H1 (cell line): ENCODE measurements at regions not wholly inside any gene's neighbourhood (a gene's known extent, or its start where the extent isn't known, plus 50 kb on each side); places are given as distances from the start of the nearest gene placed in this dataset.

ENCODE experiments used
- CTCF ChIA-PET: fragments of 300-600 bp; sonication (Branson Sonifier 250); formaldehyde crosslinking; loops from one replicate; lab custom pipeline; 2021; ENCODE audit not compliant: partially characterized antibody; lab: Charles Lee
- POLR2A ChIA-PET: fragments of 300-600 bp; sonication (Branson Sonifier 250); formaldehyde crosslinking; loops from one replicate; lab custom pipeline; 2021; ENCODE audit warnings: inconsistent platforms; ENCODE audit not compliant: partially characterized antibody; lab: Charles Lee
- DNase-seq, 2 experiments: peaks; one replicate each; pipeline versions ENCODE4 v3.0.0 to v3.0.0-alpha.2; 2010 to 2022; ENCODE audit warnings: low spot score in 2 of 2, low read depth in 1 of 2, mixed read lengths in 1 of 2
- FAIRE-seq: peaks from 2 replicates; lab custom pipeline; 2011; peaks lifted over from hg19 to GRCh38; lab: Jason Lieb, UNC
- H2AFZ ChIP-seq: 2 replicates; pipeline ENCODE4 v1.8.1; 2012; ENCODE audit warnings: low read length, inconsistent platforms
- H2AK5ac ChIP-seq: 2 replicates; pipeline ENCODE4 v1.6.1; 2013; ENCODE audit warnings: low read depth, low read length
- H2BK120ac ChIP-seq: replicated peaks from 2 replicates; pipeline ENCODE3; 2013; ENCODE audit warnings: low read depth, low read length, inconsistent platforms
- H2BK12ac ChIP-seq: 2 replicates; pipeline ENCODE4 v1.6.1; 2013; ENCODE audit warnings: low read depth, low read length
- H2BK15ac ChIP-seq: 2 replicates; pipeline ENCODE4 v1.6.1; 2013; ENCODE audit warnings: low read length
- H2BK20ac ChIP-seq: 2 replicates; pipeline ENCODE4 v1.6.1; 2013; ENCODE audit warnings: low read length
- H2BK5ac ChIP-seq: 2 replicates; pipeline ENCODE4 v1.6.1; 2013; ENCODE audit warnings: low read depth, low read length
- H3K14ac ChIP-seq: 2 replicates; pipeline ENCODE4 v1.6.1; 2013; ENCODE audit warnings: inconsistent platforms; ENCODE audit not compliant: insufficient read length
- H3K18ac ChIP-seq: 2 replicates; pipeline ENCODE4 v1.6.1; 2013; ENCODE audit warnings: low read length; ENCODE audit errors: extremely low read depth
- H3K23ac ChIP-seq: 2 replicates; pipeline ENCODE4 v1.6.1; 2013; ENCODE audit warnings: inconsistent platforms; ENCODE audit not compliant: insufficient read length
- H3K23me2 ChIP-seq: 2 replicates; pipeline ENCODE4 v1.6.1; 2013; ENCODE audit warnings: low read depth, low read length
- H3K27ac ChIP-seq: 2 replicates; pipeline ENCODE4 v1.6.1; 2011; ENCODE audit warnings: low read depth, low read length, inconsistent platforms
- H3K27me3 ChIP-seq, 4 experiments: replicated peaks in 1 of 4; 1 replicate in 1 of 4; 2 replicates in 3 of 4; pipeline versions ENCODE4 v1.6.1 to v1.8.1; 2011 to 2013; ENCODE audit warnings: low read length in 3 of 4, mild to moderate bottlenecking in 3 of 4, inconsistent platforms in 2 of 4, mixed read lengths in 2 of 4, moderate library complexity in 1 of 4; ENCODE audit not compliant: control insufficient read depth in 3 of 4, insufficient read depth in 3 of 4; ENCODE audit errors: extremely low read depth in 1 of 4
- H3K36me3 ChIP-seq, 4 experiments: 2 replicates each; pipeline versions ENCODE4 v1.6.1 to v1.8.1; 2011 to 2013; ENCODE audit warnings: mild to moderate bottlenecking in 4 of 4, low read length in 3 of 4, moderate library complexity in 2 of 4, control low read depth in 1 of 4, inconsistent platforms in 1 of 4; ENCODE audit not compliant: insufficient read depth in 4 of 4, control insufficient read depth in 2 of 4
- H3K4ac ChIP-seq: replicated peaks from 2 replicates; pipeline ENCODE3; 2013; ENCODE audit warnings: low read length, low read depth, mixed read lengths, inconsistent platforms; ENCODE audit not compliant: insufficient read length
- H3K4me1 ChIP-seq, 4 experiments: replicated peaks in 1 of 4; 1 replicate in 1 of 4; 2 replicates in 3 of 4; pipeline versions ENCODE4 v1.6.1 to v1.8.1; 2011 to 2013; ENCODE audit warnings: low read length in 3 of 4, inconsistent platforms in 2 of 4, mixed read lengths in 1 of 4; ENCODE audit not compliant: insufficient read depth in 4 of 4, control insufficient read depth in 3 of 4
- H3K4me2 ChIP-seq, 2 experiments: 2 replicates each; pipeline versions ENCODE4 v1.6.1 to v1.8.1; 2011 to 2013; ENCODE audit warnings: low read depth in 2 of 2, low read length in 2 of 2, control low read depth in 1 of 2, inconsistent platforms in 1 of 2, mild to moderate bottlenecking in 1 of 2; ENCODE audit not compliant: insufficient read depth in 1 of 2
- H3K4me3 ChIP-seq, 4 experiments: fragments of 200-600, 300-600 bp in 1 of 4; sonication (generic), shearing (Covaris generic), sonication (Bioruptor Twin) in 1 of 4; 2 replicates each; pipeline versions ENCODE4 v1.5.1 to v1.8.1; 2011 to 2016; ENCODE audit warnings: low read length in 4 of 4, low read depth in 3 of 4, control low read depth in 2 of 4, inconsistent platforms in 2 of 4, mild to moderate bottlenecking in 2 of 4, mixed read lengths in 1 of 4, moderate library complexity in 1 of 4; ENCODE audit not compliant: insufficient read depth in 2 of 4; ENCODE audit errors: extremely low read depth in 1 of 4
- H3K56ac ChIP-seq: replicated peaks from 2 replicates; pipeline ENCODE3; 2013; ENCODE audit warnings: low read depth, mild to moderate bottlenecking, mixed read lengths, low read length, inconsistent platforms; ENCODE audit not compliant: insufficient read length
- H3K79me1 ChIP-seq: 2 replicates; pipeline ENCODE4 v1.6.1; 2013; ENCODE audit warnings: low read depth, low read length, control low read depth
- H3K79me2 ChIP-seq, 2 experiments: 2 replicates each; pipeline versions ENCODE4 v1.6.1 to v1.8.1; 2012 to 2013; ENCODE audit warnings: low read length in 2 of 2, mild to moderate bottlenecking in 2 of 2, inconsistent platforms in 1 of 2; ENCODE audit not compliant: insufficient read depth in 2 of 2, control insufficient read depth in 1 of 2
- H3K9ac ChIP-seq, 4 experiments: replicated peaks in 1 of 4; 1 replicate in 1 of 4; 2 replicates in 3 of 4; pipeline versions ENCODE4 v1.6.1 to v1.8.1; 2011 to 2013; ENCODE audit warnings: low read depth in 3 of 4, low read length in 3 of 4, control low read depth in 2 of 4, mild to moderate bottlenecking in 2 of 4, moderate library complexity in 2 of 4, inconsistent platforms in 1 of 4; ENCODE audit errors: extremely low read depth in 1 of 4
- H3K9me3 ChIP-seq, 2 experiments: 2 replicates each; pipeline versions ENCODE4 v1.6.1 to v1.8.1; 2012 to 2013; ENCODE audit warnings: mild to moderate bottlenecking in 2 of 2, moderate library complexity in 2 of 2, control low read depth in 1 of 2, inconsistent platforms in 1 of 2, low read depth in 1 of 2, low read length in 1 of 2, mixed read lengths in 1 of 2; ENCODE audit not compliant: insufficient read depth in 2 of 2
- H4K20me1 ChIP-seq, 2 experiments: replicated peaks in 1 of 2; 2 replicates each; pipeline versions ENCODE3 to v1.8.1; 2011 to 2013; ENCODE audit warnings: inconsistent platforms in 2 of 2, low read length in 2 of 2, mild to moderate bottlenecking in 1 of 2; ENCODE audit not compliant: insufficient read depth in 2 of 2, control insufficient read depth in 1 of 2
- H4K5ac ChIP-seq: 2 replicates; pipeline ENCODE4 v1.6.1; 2013; ENCODE audit warnings: low read length, low read depth, mixed read lengths, inconsistent platforms; ENCODE audit not compliant: insufficient read length
- H4K8ac ChIP-seq: 2 replicates; pipeline ENCODE4 v1.8.0; 2013; ENCODE audit warnings: mild to moderate bottlenecking, moderate library complexity, low read length, inconsistent platforms; ENCODE audit not compliant: insufficient read depth; ENCODE audit errors: extremely low read depth
- H4K91ac ChIP-seq: replicated peaks from 2 replicates; pipeline ENCODE3; 2013; ENCODE audit warnings: low read length, mixed read lengths, inconsistent platforms; ENCODE audit not compliant: insufficient read length
- ATF3 ChIP-seq: IDR thresholded peaks from 2 replicates; pipeline ENCODE4 v1.6.1; 2011; ENCODE audit warnings: low read depth, mild to moderate bottlenecking, low read length; ENCODE audit not compliant: insufficient read depth
- CREB1 ChIP-seq: IDR thresholded peaks from 2 replicates; pipeline ENCODE4 v1.6.1; 2012; ENCODE audit warnings: inconsistent platforms
- E2F6 ChIP-seq: IDR thresholded peaks from 2 replicates; pipeline ENCODE4 v1.6.1; 2012; ENCODE audit warnings: inconsistent platforms
- EGR1 ChIP-seq: IDR thresholded peaks from 2 replicates; pipeline ENCODE4 v1.6.1; 2011; ENCODE audit warnings: low read depth, low read length, borderline replicate concordance
- EP300 ChIP-seq, 2 experiments: IDR thresholded peaks; 1 replicate in 1 of 2; 2 replicates in 1 of 2; pipeline ENCODE4 v1.6.1; 2011 to 2012; ENCODE audit warnings: low read depth in 2 of 2, low read length in 2 of 2, mild to moderate bottlenecking in 2 of 2, borderline replicate concordance in 1 of 2, inconsistent platforms in 1 of 2, moderate library complexity in 1 of 2
- NANOG ChIP-seq: IDR thresholded peaks from 2 replicates; pipeline ENCODE4 v1.6.1; 2011; ENCODE audit warnings: low read length, low read depth, mild to moderate bottlenecking, inconsistent platforms; ENCODE audit not compliant: insufficient read depth, poor library complexity, severe bottlenecking
- RFX5 ChIP-seq: IDR thresholded peaks from 2 replicates; pipeline ENCODE4 v1.6.1; 2011; ENCODE audit warnings: low read depth, low read length, improper control_type of control experiment, borderline replicate concordance
- SAP30 ChIP-seq: fragments of 300-600 bp; sonication (generic); IDR thresholded peaks from 2 replicates; pipeline ENCODE4 v1.7.1; 2012; ENCODE audit warnings: low read length, moderate library complexity, mild to moderate bottlenecking, inconsistent platforms; ENCODE audit not compliant: insufficient read depth, insufficient replicate concordance
- SIN3A ChIP-seq, 2 experiments: IDR thresholded peaks in 1 of 2; conservative IDR thresholded peaks in 1 of 2; 2 replicates each; pipeline ENCODE4 v1.6.1; 2011 to 2012; ENCODE audit warnings: low read length in 2 of 2, improper control_type of control experiment in 1 of 2, low read depth in 1 of 2, mild to moderate bottlenecking in 1 of 2
- SIX5 ChIP-seq: IDR thresholded peaks from 2 replicates; pipeline ENCODE4 v1.6.1; 2011; ENCODE audit warnings: mild to moderate bottlenecking, low read depth, low read length
- SP1 ChIP-seq: IDR thresholded peaks from 2 replicates; pipeline ENCODE4 v1.6.1; 2011; ENCODE audit warnings: low read depth, low read length
- ZNF274 ChIP-seq: IDR thresholded peaks from 2 replicates; pipeline ENCODE4 v1.7.0; 2012; ENCODE audit warnings: low read length, borderline replicate concordance; ENCODE audit errors: extremely low read depth
- WGBS, 2 experiments: shearing (Covaris generic) in 1 of 2; methylation state at CpG; one replicate each; pipeline versions ENCODE4 v1.1.6 to v1.1.7; 2013 to 2015; ENCODE audit warnings: low lambda C conversion rate in 2 of 2, mixed read lengths in 2 of 2, inconsistent platforms in 1 of 2, low coverage in 1 of 2, missing lambda C conversion rate in 1 of 2; ENCODE audit not compliant: insufficient replicate concordance in 2 of 2, insufficient coverage in 1 of 2, insufficient read length in 1 of 2; ENCODE audit errors: extremely low coverage in 1 of 2, missing lambda C conversion rate in 1 of 2; 5-methylcytosine and 5-hydroxymethylcytosine counted together

GRCh38 chr14:93868165-93868564 lies 59.0 kb upstream of the FAM181A start:
- FAIRE-seq (no peak), DNase-seq (no peak)
- Histone ChIP-seq H3K4me3 (no peak overlapping the region), H3K4me1 (no peaks in the 10 kb centered on the region), H4K91ac (no peak overlapping the region), H3K79me1 (no peaks in the 10 kb centered on the region), H3K9me3 (no peaks in the 10 kb centered on the region), H3K36me3 (no peaks in the 10 kb centered on the region), H3K9ac (no peak overlapping the region), H3K79me2 (no peaks in the 10 kb centered on the region), H4K5ac (no peak overlapping the region), H3K56ac (no peak overlapping the region), H2BK15ac (no peak overlapping the region), H2AK5ac (no peak overlapping the region), H2BK120ac (no peak overlapping the region), H3K27me3 (peaks cover 0 to 3% (median 0%) of the 10 kb centered on the region in 4 experiments; a peak in 1 of 7 replicates), H2BK12ac (no peak overlapping the region), H2BK20ac (no peak overlapping the region), H2AFZ (no peak overlapping the region), H3K4me2 (no peak overlapping the region), H3K18ac (no peak overlapping the region), H3K14ac (no peak overlapping the region), H4K20me1 (no peaks in the 10 kb centered on the region), H3K23me2 (peaks cover 2% of the 10 kb centered on the region; the same call in 1 of the 2 replicates), H3K4ac (no peak overlapping the region), H3K23ac (no peak overlapping the region), H2BK5ac (no peak overlapping the region), H4K8ac (no peak overlapping the region), H3K27ac (no peak overlapping the region)
- no peak for TF ChIP-seq SP1
- TF ChIP-seq ATF3 = no peak
- TF ChIP-seq SIN3A (conservative IDR thresholded peaks at IDR 0.05 in 1 of 2, IDR thresholded peaks at IDR 0.05 in 1 of 2; ENCODE audit: low read depth in 1 of 2, low read length in 2 of 2) = no peak
- TF ChIP-seq EGR1 = no peak
- TF ChIP-seq E2F6 = no peak
- no peak for TF ChIP-seq SIX5
- TF ChIP-seq ZNF274 = no peak
- TF ChIP-seq RFX5 = no peak
- TF ChIP-seq NANOG = no peak
- TF ChIP-seq SAP30 = no peak
- TF ChIP-seq CREB1 = no peak
- no peak for TF ChIP-seq EP300 (IDR thresholded peaks at IDR 0.05; ENCODE audit: borderline replicate concordance in 1 of 2, low read depth in 2 of 2, low read length in 2 of 2)
- POLR2A ChIA-PET = no interaction called here
- WGBS, 2 experiments = 78% methylated on average over 4 of the region's 4 CpGs; no CpG with 5 or more reads in 1 of the 2 experiments
- CTCF ChIA-PET = interaction anchor here (1.2 to 5.0 kb wide), 9 partner anchors 9 to 214 kb away, joined by 3 to 21 read pairs (median 6); no protein-coding TSS in a partner anchor
